Erythroblast (primary cell): ENCODE measurements at regions not wholly inside any gene's neighbourhood (a gene's known extent, or its start where the extent isn't known, plus 50 kb on each side); places are given as distances from the start of the nearest gene placed in this dataset.

ENCODE experiments used
- GATA1 ChIP-seq: IDR thresholded peaks from 2 replicates; pipeline ENCODE4 v1.6.1; 2011; ENCODE audit warnings: low read depth, mild to moderate bottlenecking, control low read depth, low read length, moderate library complexity
- POLR2A ChIP-seq: IDR thresholded peaks from 2 replicates; pipeline ENCODE4 v1.6.1; 2011; ENCODE audit warnings: mild to moderate bottlenecking, low read length

- TF ChIP-seq POLR2A = no peak
- no peak for TF ChIP-seq GATA1
Measured at GRCh38 chr12:91897025-91897515, 248.6 kb downstream of the BTG1 start.
